Ishikawa (cell line): ENCODE measurements at regions not wholly inside any gene's neighbourhood (a gene's known extent, or its start where the extent isn't known, plus 50 kb on each side); places are given as distances from the start of the nearest gene placed in this dataset.
A peak's percentile ranks its signal among the peaks of the same experiment; 100 is the strongest.

Source experiments
- CEBPB ChIP-seq: IDR thresholded peaks from 2 replicates; pipeline ENCODE4 v1.6.1; 2012
- CREB1 ChIP-seq: IDR thresholded peaks from 2 replicates; pipeline ENCODE4 v1.6.1; 2012; ENCODE audit warnings: low read depth
- EGR1 ChIP-seq: IDR thresholded peaks from 2 replicates; pipeline ENCODE4 v1.6.1; 2012
- EP300 ChIP-seq: IDR thresholded peaks from 2 replicates; pipeline ENCODE4 v1.6.1; 2012; ENCODE audit warnings: borderline replicate concordance
- FOXM1 ChIP-seq: IDR thresholded peaks from 2 replicates; pipeline ENCODE4 v1.6.1; 2012; ENCODE audit warnings: low read depth, borderline replicate concordance
- MAX ChIP-seq: IDR thresholded peaks from 2 replicates; pipeline ENCODE4 v1.6.1; 2012
- NFIC ChIP-seq: IDR thresholded peaks from 2 replicates; pipeline ENCODE4 v1.6.1; 2012
- RAD21 ChIP-seq: IDR thresholded peaks from 2 replicates; pipeline ENCODE4 v1.6.1; 2012; ENCODE audit warnings: low read depth
- REST ChIP-seq: IDR thresholded peaks from 2 replicates; pipeline ENCODE4 v1.6.1; 2012; ENCODE audit warnings: low read depth, mild to moderate bottlenecking
- TAF1 ChIP-seq: IDR thresholded peaks from 2 replicates; pipeline ENCODE4 v1.6.1; 2012; ENCODE audit warnings: low read depth, mild to moderate bottlenecking
- TCF12 ChIP-seq: IDR thresholded peaks from 2 replicates; pipeline ENCODE4 v1.6.1; 2012; ENCODE audit warnings: low read depth
- TEAD4 ChIP-seq: IDR thresholded peaks from 2 replicates; pipeline ENCODE4 v1.6.1; 2012
- USF1 ChIP-seq: IDR thresholded peaks from 2 replicates; pipeline ENCODE4 v1.6.1; 2012
- YY1 ChIP-seq: IDR thresholded peaks from 2 replicates; pipeline ENCODE4 v1.6.1; 2012; ENCODE audit warnings: low read depth
- ZBTB7A ChIP-seq: IDR thresholded peaks from 2 replicates; pipeline ENCODE4 v1.6.1; 2012; ENCODE audit warnings: low read depth

- TF ChIP-seq CREB1 (peak; percentile 65), TEAD4 (no peak)
Observed at GRCh38 chr10:124323111-124323725, 95.5 kb downstream of the OAT start.

- TF ChIP-seq EGR1 (no peak), TCF12 (no peak), MAX (no peak), YY1 (no peak), FOXM1 (no peak), ZBTB7A (no peak), RAD21 (no peak), REST (no peak), TAF1 (no peak), USF1 (no peak), EP300 (no peak), CREB1 (no peak), NFIC (no peak), CEBPB (no peak), TEAD4 (no peak)
Observed at GRCh38 chr10:124322191-124322980, 96.3 kb downstream of the OAT start.

GRCh38 chr10:124321433-124322089, 97.2 kb downstream of the OAT start:
- TF ChIP-seq NFIC (no peak), CEBPB (no peak), MAX (no peak), RAD21 (no peak), YY1 (no peak), EGR1 (no peak), TEAD4 (no peak), USF1 (no peak), REST (no peak), CREB1 (no peak), FOXM1 (no peak), ZBTB7A (no peak)

- no peak for TF ChIP-seq FOXM1
- no peak for TF ChIP-seq ZBTB7A
- TF ChIP-seq MAX, result no peak
- TF ChIP-seq CEBPB, result no peak
- no peak for TF ChIP-seq RAD21
- no peak for TF ChIP-seq TCF12
- TF ChIP-seq REST, result no peak
- TF ChIP-seq CREB1, result no peak
- TF ChIP-seq EP300, result no peak
Observed at GRCh38 chr10:124320778-124321432, 97.8 kb downstream of the OAT start.
